ENCODE measurements at regions not wholly inside any gene's neighbourhood (a gene's known extent, or its start where the extent isn't known, plus 50 kb on each side); places are given as distances from the start of the nearest gene placed in this dataset.

GRCh38 chr5:40017135-40017534 is 592.4 kb upstream of the DAB2 start:
- TF ChIP-seq CTCF (IDR thresholded peaks at IDR 0.05), result no peak
- TF ChIP-seq POLR2A (IDR thresholded peaks at IDR 0.05), result no peak
